GM12878 (cell line): ENCODE measurements at regions not wholly inside any gene's neighbourhood (a gene's known extent, or its start where the extent isn't known, plus 50 kb on each side); places are given as distances from the start of the nearest gene placed in this dataset.

ENCODE experiments used
- ATAC-seq: fragments of 200-7000 bp; cut with Tn5 transposase; 3 replicates; pipeline ENCODE4 v1.9.1; 2020; ENCODE audit warnings: mild to moderate bottlenecking, moderate library complexity
- BruUV-seq: library from RNA; stranded (reverse); fragments of 400-500 nt; replicated peaks from 2 replicates; lab custom pipeline; 2021; lab: Mats Ljungman, UMichigan
- CTCF ChIA-PET: fragments of 300-600 bp; sonication (Branson Sonifier 250); formaldehyde crosslinking; extraction: SDS; loops from one replicate; lab custom pipeline; 2021; ENCODE audit warnings: inconsistent platforms; lab: Yijun Ruan, JAX
- POLR2A ChIA-PET: fragments of 350-600 bp; formaldehyde crosslinking; extraction: SDS; loops from one replicate; lab custom pipeline; 2021; ENCODE audit warnings: inconsistent platforms; lab: Charles Lee
- RAD21 ChIA-PET: fragments of 300-600 bp; sonication (Branson Sonifier 250); formaldehyde crosslinking; loops from one replicate; lab custom pipeline; 2023; ENCODE audit warnings: antibody characterized with exemption; ENCODE audit not compliant: unreplicated experiment; lab: Charles Lee
- SMC1A ChIA-PET: fragments of 300-600 bp; sonication (Branson Sonifier 250); formaldehyde crosslinking; loops from one replicate; lab custom pipeline; 2023; ENCODE audit not compliant: unreplicated experiment, uncharacterized antibody; lab: Charles Lee
- DNase-seq: peaks from one replicate; pipeline ENCODE4 v3.0.0-alpha.2; 2011; ENCODE audit warnings: low read depth, low spot score
- FAIRE-seq: peaks from 3 replicates; lab custom pipeline; 2011; peaks lifted over from hg19 to GRCh38; lab: Jason Lieb, UNC
- H2AFZ ChIP-seq: 2 replicates; pipeline ENCODE4 v1.6.0; 2011; ENCODE audit warnings: low read depth, low read length, control low read depth; ENCODE audit not compliant: control insufficient read depth
- H3K27ac ChIP-seq: 2 replicates; pipeline ENCODE4 v1.5.1; 2011; ENCODE audit warnings: control low read depth; ENCODE audit not compliant: control insufficient read depth, insufficient read depth
- H3K27me3 ChIP-seq, 2 experiments: replicated peaks in 1 of 2; 2 replicates each; pipeline versions ENCODE4 v1.6.0 to v1.6.1; 2011; ENCODE audit warnings: low read length in 1 of 2; ENCODE audit not compliant: control insufficient read depth in 2 of 2, insufficient read depth in 2 of 2
- H3K36me3 ChIP-seq, 2 experiments: 2 replicates each; pipeline ENCODE4 v1.5.1; 2011; ENCODE audit warnings: low read length in 1 of 2; ENCODE audit not compliant: control insufficient read depth in 2 of 2, insufficient read depth in 2 of 2
- H3K4me1 ChIP-seq: 2 replicates; pipeline ENCODE4 v1.6.1; 2011; ENCODE audit warnings: mild to moderate bottlenecking, low read length, moderate library complexity, mixed read lengths; ENCODE audit not compliant: control insufficient read depth, insufficient read depth
- H3K4me2 ChIP-seq: 2 replicates; pipeline ENCODE4 v1.6.0; 2011; ENCODE audit warnings: control low read depth; ENCODE audit not compliant: control insufficient read depth, insufficient read depth
- H3K4me3 ChIP-seq: fragments of 200-600 bp; sonication (generic); 2 replicates; pipeline ENCODE4 v1.5.1; 2016
- H3K79me2 ChIP-seq: 2 replicates; pipeline ENCODE4 v1.6.0; 2011; ENCODE audit warnings: low read length; ENCODE audit not compliant: control insufficient read depth, insufficient read depth
- H3K9ac ChIP-seq: 2 replicates; pipeline ENCODE4 v1.8.0; 2011; ENCODE audit warnings: low read length, control low read depth, mixed read lengths; ENCODE audit not compliant: control insufficient read depth, insufficient read depth
- H3K9me3 ChIP-seq: replicated peaks from 3 replicates; pipeline ENCODE4 v1.5.1; 2011; ENCODE audit warnings: mild to moderate bottlenecking, low read length; ENCODE audit not compliant: control insufficient read depth, insufficient read depth
- H4K20me1 ChIP-seq: 2 replicates; pipeline ENCODE4 v1.6.0; 2011; ENCODE audit not compliant: control insufficient read depth, insufficient read depth
- CBX5 ChIP-seq: sonication (generic); IDR thresholded peaks from 2 replicates; pipeline ENCODE4 v1.6.1; 2016; ENCODE audit warnings: low read depth, moderate library complexity, mild to moderate bottlenecking, inconsistent platforms
- DPF2 ChIP-seq: fragments of 450-650 bp; IDR thresholded peaks from 2 replicates; pipeline ENCODE4 v1.6.1; 2017; ENCODE audit warnings: mild to moderate bottlenecking
- EGR1 ChIP-seq, 2 experiments: IDR thresholded peaks; 1 replicate in 1 of 2; 2 replicates in 1 of 2; pipeline ENCODE4 v1.6.1; 2011 to 2012; ENCODE audit warnings: low read depth in 2 of 2, low read length in 2 of 2, borderline replicate concordance in 1 of 2, mild to moderate bottlenecking in 1 of 2, moderate library complexity in 1 of 2
- HDAC6 ChIP-seq: fragments of 200-600 bp; sonication (generic); IDR thresholded peaks from one replicate; pipeline ENCODE4 v1.8.0; 2017; ENCODE audit warnings: antibody characterized with exemption; ENCODE audit not compliant: unreplicated experiment
- MTA2 ChIP-seq: fragments of 450-650 bp; IDR thresholded peaks from 2 replicates; pipeline ENCODE4 v1.6.1; 2016; ENCODE audit warnings: low read depth, mild to moderate bottlenecking, moderate library complexity
- NR2F1 ChIP-seq: fragments of 450-650 bp; conservative IDR thresholded peaks from 2 replicates; pipeline ENCODE4 v1.6.1; 2017; ENCODE audit warnings: mild to moderate bottlenecking
- SMC3 ChIP-seq: IDR thresholded peaks from 2 replicates; pipeline ENCODE4 v1.6.1; 2011; ENCODE audit warnings: low read length, improper control_type of control experiment, borderline replicate concordance
- SRF ChIP-seq, 2 experiments: IDR thresholded peaks; 2 replicates each; pipeline ENCODE4 v1.6.1; 2011; ENCODE audit warnings: low read depth in 2 of 2, low read length in 2 of 2, mild to moderate bottlenecking in 1 of 2, moderate library complexity in 1 of 2
- ZNF384 ChIP-seq: IDR thresholded peaks from 2 replicates; pipeline ENCODE4 v1.6.1; 2012; ENCODE audit warnings: low read depth, mild to moderate bottlenecking, low read length, improper control_type of control experiment, borderline replicate concordance
- WGBS: methylation state at CpG from one replicate; pipeline ENCODE4 v1.1.6; 2016; ENCODE audit warnings: low lambda C conversion rate; ENCODE audit not compliant: insufficient replicate concordance, insufficient coverage; ENCODE audit errors: missing lambda C conversion rate; 5-methylcytosine and 5-hydroxymethylcytosine counted together
- in situ Hi-C: fragments of 300-500 bp; cut with MboI; formaldehyde crosslinking; loops from 9 replicates; pipeline ENCODE4 v1.14.3; 2018; ENCODE audit warnings: mixed read lengths
- intact Hi-C: fragments of 100-400 bp; cut with micrococcal nuclease; formaldehyde crosslinking; loops from one replicate; pipeline ENCODE4 v1.14.2; 2022; ENCODE audit not compliant: unreplicated experiment
- TF ChIP-seq, protein P1 (sequence below): fragments of 450-650 bp; IDR thresholded peaks from 2 replicates; pipeline ENCODE4 v1.6.1; 2017; ENCODE audit warnings: mild to moderate bottlenecking, moderate library complexity
- TF ChIP-seq, protein P2 (sequence below): IDR thresholded peaks from 2 replicates; pipeline ENCODE4 v1.6.1; 2011; ENCODE audit warnings: borderline replicate concordance, low read depth, mild to moderate bottlenecking, moderate library complexity, mixed read lengths, low read length; ENCODE audit not compliant: insufficient read depth; ENCODE audit errors: extremely low read length
- TF ChIP-seq, protein P3 (sequence below): fragments of 150-350 bp; IDR thresholded peaks from 2 replicates; pipeline ENCODE4 v1.6.1; 2016; ENCODE audit warnings: low read depth, low read length

DNA sequence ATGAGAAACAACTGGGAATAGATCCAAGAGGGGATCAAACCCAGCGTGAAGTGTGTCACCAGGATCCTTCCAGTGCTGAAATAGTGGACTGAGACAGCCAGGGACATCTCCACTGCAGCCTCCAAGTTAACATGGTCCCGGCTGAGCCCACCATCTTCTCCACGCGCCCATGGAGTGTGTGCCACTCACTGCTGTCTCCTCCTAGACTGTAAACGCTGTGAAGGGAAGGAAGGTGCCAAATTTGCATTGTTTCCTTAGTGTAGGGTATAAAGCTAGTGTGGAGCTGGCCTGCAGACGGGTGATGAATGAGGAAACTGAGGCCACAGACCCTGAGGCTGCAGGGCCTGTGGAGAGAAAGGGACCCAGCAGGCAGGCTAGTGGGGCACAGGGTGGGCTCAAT lies 183.6 kb downstream of the FOXD2 start:
- SMC1A ChIA-PET = no interaction called here
- DNase-seq = no peak
- no peak for ATAC-seq
- Histone ChIP-seq H3K27me3 (no peaks in the 10 kb centered on the region), H3K9ac (no peak overlapping the region), H2AFZ (no peak overlapping the region), H3K4me3 (no peak overlapping the region), H3K9me3 (no peaks in the 10 kb centered on the region), H4K20me1 (no peaks in the 10 kb centered on the region), H3K79me2 (no peaks in the 10 kb centered on the region), H3K4me2 (no peak overlapping the region), H3K27ac (no peak overlapping the region), H3K4me1 (no peaks in the 10 kb centered on the region), H3K36me3 (no peaks in the 10 kb centered on the region)
- 33% methylated on average over 6 of the region's 6 CpGs for WGBS
- TF ChIP-seq SMC3 = no peak
- no peak for TF ChIP-seq MTA2
- TF ChIP-seq, protein P1, sequence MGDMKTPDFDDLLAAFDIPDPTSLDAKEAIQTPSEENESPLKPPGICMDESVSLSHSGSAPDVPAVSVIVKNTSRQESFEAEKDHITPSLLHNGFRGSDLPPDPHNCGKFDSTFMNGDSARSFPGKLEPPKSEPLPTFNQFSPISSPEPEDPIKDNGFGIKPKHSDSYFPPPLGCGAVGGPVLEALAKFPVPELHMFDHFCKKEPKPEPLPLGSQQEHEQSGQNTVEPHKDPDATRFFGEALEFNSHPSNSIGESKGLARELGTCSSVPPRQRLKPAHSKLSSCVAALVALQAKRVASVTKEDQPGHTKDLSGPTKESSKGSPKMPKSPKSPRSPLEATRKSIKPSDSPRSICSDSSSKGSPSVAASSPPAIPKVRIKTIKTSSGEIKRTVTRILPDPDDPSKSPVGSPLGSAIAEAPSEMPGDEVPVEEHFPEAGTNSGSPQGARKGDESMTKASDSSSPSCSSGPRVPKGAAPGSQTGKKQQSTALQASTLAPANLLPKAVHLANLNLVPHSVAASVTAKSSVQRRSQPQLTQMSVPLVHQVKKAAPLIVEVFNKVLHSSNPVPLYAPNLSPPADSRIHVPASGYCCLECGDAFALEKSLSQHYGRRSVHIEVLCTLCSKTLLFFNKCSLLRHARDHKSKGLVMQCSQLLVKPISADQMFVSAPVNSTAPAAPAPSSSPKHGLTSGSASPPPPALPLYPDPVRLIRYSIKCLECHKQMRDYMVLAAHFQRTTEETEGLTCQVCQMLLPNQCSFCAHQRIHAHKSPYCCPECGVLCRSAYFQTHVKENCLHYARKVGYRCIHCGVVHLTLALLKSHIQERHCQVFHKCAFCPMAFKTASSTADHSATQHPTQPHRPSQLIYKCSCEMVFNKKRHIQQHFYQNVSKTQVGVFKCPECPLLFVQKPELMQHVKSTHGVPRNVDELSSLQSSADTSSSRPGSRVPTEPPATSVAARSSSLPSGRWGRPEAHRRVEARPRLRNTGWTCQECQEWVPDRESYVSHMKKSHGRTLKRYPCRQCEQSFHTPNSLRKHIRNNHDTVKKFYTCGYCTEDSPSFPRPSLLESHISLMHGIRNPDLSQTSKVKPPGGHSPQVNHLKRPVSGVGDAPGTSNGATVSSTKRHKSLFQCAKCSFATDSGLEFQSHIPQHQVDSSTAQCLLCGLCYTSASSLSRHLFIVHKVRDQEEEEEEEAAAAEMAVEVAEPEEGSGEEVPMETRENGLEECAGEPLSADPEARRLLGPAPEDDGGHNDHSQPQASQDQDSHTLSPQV = no peak
- no peak for TF ChIP-seq EGR1 (IDR thresholded peaks at IDR 0.05; ENCODE audit: borderline replicate concordance in 1 of 2, low read depth in 2 of 2, low read length in 2 of 2)
- no peak for TF ChIP-seq SRF (IDR thresholded peaks at IDR 0.05; ENCODE audit: low read depth in 2 of 2, low read length in 2 of 2)
- no peak for TF ChIP-seq ZNF384
- no peak for TF ChIP-seq HDAC6
- TF ChIP-seq, protein P2, sequence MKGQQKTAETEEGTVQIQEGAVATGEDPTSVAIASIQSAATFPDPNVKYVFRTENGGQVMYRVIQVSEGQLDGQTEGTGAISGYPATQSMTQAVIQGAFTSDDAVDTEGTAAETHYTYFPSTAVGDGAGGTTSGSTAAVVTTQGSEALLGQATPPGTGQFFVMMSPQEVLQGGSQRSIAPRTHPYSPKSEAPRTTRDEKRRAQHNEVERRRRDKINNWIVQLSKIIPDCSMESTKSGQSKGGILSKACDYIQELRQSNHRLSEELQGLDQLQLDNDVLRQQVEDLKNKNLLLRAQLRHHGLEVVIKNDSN = no peak
- TF ChIP-seq CBX5 = no peak
- TF ChIP-seq NR2F1 = no peak
- TF ChIP-seq, protein P3, sequence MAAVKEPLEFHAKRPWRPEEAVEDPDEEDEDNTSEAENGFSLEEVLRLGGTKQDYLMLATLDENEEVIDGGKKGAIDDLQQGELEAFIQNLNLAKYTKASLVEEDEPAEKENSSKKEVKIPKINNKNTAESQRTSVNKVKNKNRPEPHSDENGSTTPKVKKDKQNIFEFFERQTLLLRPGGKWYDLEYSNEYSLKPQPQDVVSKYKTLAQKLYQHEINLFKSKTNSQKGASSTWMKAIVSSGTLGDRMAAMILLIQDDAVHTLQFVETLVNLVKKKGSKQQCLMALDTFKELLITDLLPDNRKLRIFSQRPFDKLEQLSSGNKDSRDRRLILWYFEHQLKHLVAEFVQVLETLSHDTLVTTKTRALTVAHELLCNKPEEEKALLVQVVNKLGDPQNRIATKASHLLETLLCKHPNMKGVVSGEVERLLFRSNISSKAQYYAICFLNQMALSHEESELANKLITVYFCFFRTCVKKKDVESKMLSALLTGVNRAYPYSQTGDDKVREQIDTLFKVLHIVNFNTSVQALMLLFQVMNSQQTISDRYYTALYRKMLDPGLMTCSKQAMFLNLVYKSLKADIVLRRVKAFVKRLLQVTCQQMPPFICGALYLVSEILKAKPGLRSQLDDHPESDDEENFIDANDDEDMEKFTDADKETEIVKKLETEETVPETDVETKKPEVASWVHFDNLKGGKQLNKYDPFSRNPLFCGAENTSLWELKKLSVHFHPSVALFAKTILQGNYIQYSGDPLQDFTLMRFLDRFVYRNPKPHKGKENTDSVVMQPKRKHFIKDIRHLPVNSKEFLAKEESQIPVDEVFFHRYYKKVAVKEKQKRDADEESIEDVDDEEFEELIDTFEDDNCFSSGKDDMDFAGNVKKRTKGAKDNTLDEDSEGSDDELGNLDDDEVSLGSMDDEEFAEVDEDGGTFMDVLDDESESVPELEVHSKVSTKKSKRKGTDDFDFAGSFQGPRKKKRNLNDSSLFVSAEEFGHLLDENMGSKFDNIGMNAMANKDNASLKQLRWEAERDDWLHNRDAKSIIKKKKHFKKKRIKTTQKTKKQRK = no peak
- no peak for TF ChIP-seq DPF2
- POLR2A ChIA-PET = no interaction called here
- intact Hi-C loops (no loop called here), in situ Hi-C loops (no loop called here)
- RAD21 ChIA-PET = no interaction called here
- BruUV-seq = no TSS peak
- CTCF ChIA-PET = no interaction called here
- no peak for FAIRE-seq
